GM10248 (cell line): ENCODE measurements at regions not wholly inside any gene's neighbourhood (a gene's known extent, or its start where the extent isn't known, plus 50 kb on each side); places are given as distances from the start of the nearest gene placed in this dataset.
"Not testable (repeated sequence)": the region's sequence is repeated elsewhere in the genome, so short reads cannot be mapped to it uniquely, and the experiment has no call there.

Experiments
- CTCF ChIA-PET: fragments of 300-600 bp; sonication (Branson Sonifier 250); formaldehyde crosslinking; extraction: SDS; loops from one replicate; lab custom pipeline; 2021; ENCODE audit warnings: antibody characterized with exemption; lab: Yijun Ruan, JAX
- POLR2A ChIA-PET: fragments of 350-650 bp; sonication (Branson Sonifier 250); formaldehyde crosslinking; extraction: SDS; loops from one replicate; lab custom pipeline; 2020; ENCODE audit warnings: antibody characterized with exemption; lab: Yijun Ruan, JAX
- DNase-seq: peaks from one replicate; pipeline ENCODE4 v3.0.0; 2012; ENCODE audit errors: extremely low spot score
- CTCF ChIP-seq: IDR thresholded peaks from 2 replicates; pipeline ENCODE4 v1.5.1; 2012; ENCODE audit warnings: mild to moderate bottlenecking, low read depth; ENCODE audit errors: extremely low read depth, missing control alignments, control extremely low read depth

- POLR2A ChIA-PET = no interaction called here
- no peak for DNase-seq
- CTCF ChIA-PET = no interaction called here
- TF ChIP-seq CTCF = no peak
These were observed 131.7 kb upstream of the SPOPL start for GRCh38 chr2:138369856-138370255.

GRCh38 chr2:138373993-138374408, 127.6 kb upstream of the SPOPL start:
- TF ChIP-seq CTCF = peak; percentile 57
- DNase-seq = peak; percentile 16
- ChIA-PET POLR2A (no interaction called here), CTCF (interaction anchor here (0.6 to 2.9 kb wide), 15 partner anchors 8 to 502 kb away, joined by 3 to 14 read pairs (median 3); no protein-coding TSS in a partner anchor)

GRCh38 chr2:138381373-138381772, 120.2 kb upstream of the SPOPL start:
- CTCF ChIA-PET = no interaction called here

GRCh38 chr2:138382672-138383071, 118.9 kb upstream of the SPOPL start:
- no peak for DNase-seq
- no peak for TF ChIP-seq CTCF
- ChIA-PET CTCF (no interaction called here), POLR2A (no interaction called here)

More at GRCh38 chr2:138381373-138381772, 120.2 kb upstream of the SPOPL start:
- POLR2A ChIA-PET = no interaction called here
- DNase-seq = no peak
- no peak for TF ChIP-seq CTCF

GRCh38 chr2:138386191-138386590, 115.4 kb upstream of the SPOPL start:
- POLR2A ChIA-PET, DNase-seq: not testable (repeated sequence)
- CTCF ChIA-PET = interaction anchor here (2.9 kb wide), 1 partner anchor 11 kb away, joined by 12 read pairs; no protein-coding TSS in a partner anchor

GRCh38 chr2:138389063-138389462, 112.5 kb upstream of the SPOPL start:
- no peak for DNase-seq
- POLR2A ChIA-PET = no interaction called here
- TF ChIP-seq CTCF = no peak
- CTCF ChIA-PET = no interaction called here

GRCh38 chr2:138390316-138390945, 111.1 kb upstream of the SPOPL start:
- TF ChIP-seq CTCF = no peak
- no peak for DNase-seq
- ChIA-PET CTCF (interaction anchor here (1.0 kb wide), 1 partner anchor 16 kb away, joined by 7 read pairs; no protein-coding TSS in a partner anchor), POLR2A (no interaction called here)
